ENCODE measurements at regions not wholly inside any gene's neighbourhood (a gene's known extent, or its start where the extent isn't known, plus 50 kb on each side); places are given as distances from the start of the nearest gene placed in this dataset.
A peak's percentile ranks its signal among the peaks of the same experiment; 100 is the strongest.

DNA sequence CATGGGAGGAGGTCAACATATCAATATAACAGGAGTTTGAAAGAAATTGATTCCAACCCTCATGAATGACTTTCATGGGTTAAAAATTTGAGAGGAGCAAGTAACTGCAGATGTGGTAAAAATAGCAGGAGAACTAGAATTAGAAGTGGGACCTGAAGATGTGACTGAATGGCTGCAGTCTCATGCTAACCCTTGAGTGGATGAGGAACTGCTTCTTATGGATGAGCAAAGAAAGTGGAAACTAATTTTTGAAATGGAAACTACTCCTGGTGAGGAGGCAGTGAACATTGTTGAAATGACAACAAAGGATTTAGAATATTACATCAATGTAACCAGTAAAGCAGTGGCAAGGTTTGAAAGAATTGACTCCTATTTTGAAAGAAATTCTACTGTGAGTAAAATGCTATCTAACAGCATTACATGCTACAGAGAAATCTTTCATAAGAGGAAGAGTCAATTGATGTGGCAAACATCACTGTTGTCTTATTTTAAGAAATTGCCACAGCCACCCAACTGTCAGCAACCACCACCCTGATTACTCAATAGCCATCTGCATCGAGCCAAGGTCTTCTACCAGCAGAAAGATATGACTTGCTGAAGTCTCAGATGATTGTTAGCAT is 1683.2 kb downstream of the MAT2B start:
- Histone ChIP-seq H3K4me1 (ENCODE audit: control insufficient read depth, insufficient read depth, low read length) (no peaks in the 10 kb centered on the region), H3K27me3 (ENCODE audit: control insufficient read depth, insufficient read depth, low read length) (no peaks in the 10 kb centered on the region), H3K4me3 (ENCODE audit: low read depth, low read length) (no peak overlapping the region), H3K9me3 (ENCODE audit: control insufficient read depth, insufficient read depth, low read depth, low read length) (no peaks in the 10 kb centered on the region; the same call in 1 of the 2 replicates), H3K9ac (ENCODE audit: low read length) (no peak overlapping the region), H3K36me3 (ENCODE audit: control insufficient read depth, insufficient read depth, low read length) (no peaks in the 10 kb centered on the region), H3K27ac (ENCODE audit: low read depth, low read length) (no peak overlapping the region)

DNA sequence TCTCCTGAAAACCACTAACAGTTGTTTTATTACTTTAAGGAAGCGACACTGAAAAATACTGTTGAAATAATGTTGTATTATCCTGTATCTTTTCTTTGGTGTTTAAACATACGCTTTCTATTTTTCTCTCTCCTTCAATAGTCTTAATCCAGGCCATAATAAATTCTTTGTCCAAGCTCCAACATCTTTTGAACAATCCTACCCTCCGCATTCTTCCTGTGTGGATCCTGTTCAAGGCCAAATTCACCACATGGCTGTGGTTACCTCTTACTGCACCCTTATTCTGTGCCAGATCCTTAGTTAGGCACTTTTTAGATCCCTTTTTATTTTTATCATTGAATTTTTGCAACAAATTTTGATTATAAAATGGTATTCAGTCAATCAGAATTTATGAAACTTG is 1691.5 kb downstream of the MAT2B start:
- Histone ChIP-seq H3K9me3 (ENCODE audit: control insufficient read depth, insufficient read depth, low read depth, low read length) (no peaks in the 10 kb centered on the region), H3K4me1 (ENCODE audit: control insufficient read depth, insufficient read depth, low read length) (no peaks in the 10 kb centered on the region), H3K27ac (ENCODE audit: low read depth, low read length) (no peak overlapping the region), H3K4me3 (ENCODE audit: low read depth, low read length) (no peak overlapping the region), H3K27me3 (ENCODE audit: control insufficient read depth, insufficient read depth, low read length) (no peaks in the 10 kb centered on the region), H3K36me3 (ENCODE audit: control insufficient read depth, insufficient read depth, low read length) (no peaks in the 10 kb centered on the region), H3K9ac (ENCODE audit: low read length) (no peak overlapping the region)

DNA sequence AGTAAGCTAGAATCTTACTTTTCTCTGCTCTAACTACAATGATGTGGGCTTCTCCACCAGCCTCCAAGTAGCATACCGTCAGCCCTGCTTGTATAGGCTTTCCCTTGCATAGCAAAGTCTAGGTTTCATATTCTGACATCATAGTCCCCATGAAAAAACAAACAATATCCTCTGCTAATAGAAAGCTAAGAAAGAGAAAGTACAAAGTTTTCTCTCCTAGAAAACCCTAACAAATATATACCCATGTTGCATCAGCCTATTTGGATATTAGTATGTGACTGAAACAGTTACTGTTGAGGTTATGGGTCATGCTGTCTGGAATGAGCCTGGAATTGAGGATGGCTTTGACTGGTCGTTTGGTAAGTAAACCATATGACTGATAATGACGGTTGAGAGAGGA is 1696.0 kb downstream of the MAT2B start:
- Histone ChIP-seq H3K4me1 (ENCODE audit: control insufficient read depth, insufficient read depth, low read length) (peaks cover 3% of the 10 kb centered on the region), H3K27me3 (ENCODE audit: control insufficient read depth, insufficient read depth, low read length) (no peaks in the 10 kb centered on the region), H3K9ac (ENCODE audit: low read length) (no peak overlapping the region), H3K9me3 (ENCODE audit: control insufficient read depth, insufficient read depth, low read depth, low read length) (no peaks in the 10 kb centered on the region), H3K4me3 (ENCODE audit: low read depth, low read length) (no peak overlapping the region), H3K27ac (ENCODE audit: low read depth, low read length) (no peak overlapping the region), H3K36me3 (ENCODE audit: control insufficient read depth, insufficient read depth, low read length) (no peaks in the 10 kb centered on the region)

DNA sequence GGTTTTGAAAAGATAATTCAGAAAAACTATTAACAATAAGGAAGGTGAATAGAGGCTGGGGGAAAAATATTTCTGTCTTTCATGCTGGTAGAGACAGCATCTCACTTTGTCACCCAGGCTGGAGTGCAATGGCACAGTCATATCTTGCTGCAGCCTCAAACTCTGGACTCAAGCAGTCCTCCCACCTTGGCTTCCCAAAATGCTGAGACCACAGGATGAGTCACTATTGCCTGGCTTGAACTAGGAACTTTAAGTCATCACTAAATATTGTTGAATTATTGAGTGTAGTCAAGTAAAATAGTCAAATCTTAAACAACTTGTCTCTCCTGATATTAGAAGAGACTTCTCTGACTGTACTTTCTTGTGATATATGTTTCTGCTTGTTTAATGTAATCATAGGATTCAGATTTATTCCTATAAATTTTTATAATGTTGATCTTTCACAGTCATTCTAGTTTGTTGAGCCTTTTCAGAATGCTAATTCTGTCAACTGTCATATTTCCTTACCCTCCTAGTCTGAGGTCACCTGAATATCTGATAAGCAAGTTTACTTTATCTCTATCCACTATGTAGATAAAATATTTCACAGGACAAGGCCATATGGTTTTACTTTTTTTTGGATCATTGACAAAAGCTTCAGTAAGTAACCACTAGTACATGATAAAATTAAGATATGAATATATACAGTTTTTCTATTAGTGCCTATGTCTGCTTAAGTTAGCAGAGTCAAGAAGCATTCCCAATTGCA is 1696.5 kb downstream of the MAT2B start:
- no peak overlapping the region for H3K4me3 ChIP-seq (ENCODE audit: low read depth, low read length)
- H3K27me3 ChIP-seq (ENCODE audit: control insufficient read depth, insufficient read depth, low read length), result no peaks in the 10 kb centered on the region
- no peak overlapping the region for H3K9ac ChIP-seq (ENCODE audit: low read length)
- H3K36me3 ChIP-seq (ENCODE audit: control insufficient read depth, insufficient read depth, low read length), result no peaks in the 10 kb centered on the region
- peaks cover 6% of the 10 kb centered on the region for H3K4me1 ChIP-seq (ENCODE audit: control insufficient read depth, insufficient read depth, low read length)
- H3K27ac ChIP-seq (ENCODE audit: low read depth, low read length), result no peak overlapping the region
- H3K9me3 ChIP-seq (ENCODE audit: control insufficient read depth, insufficient read depth, low read depth, low read length), result no peaks in the 10 kb centered on the region

DNA sequence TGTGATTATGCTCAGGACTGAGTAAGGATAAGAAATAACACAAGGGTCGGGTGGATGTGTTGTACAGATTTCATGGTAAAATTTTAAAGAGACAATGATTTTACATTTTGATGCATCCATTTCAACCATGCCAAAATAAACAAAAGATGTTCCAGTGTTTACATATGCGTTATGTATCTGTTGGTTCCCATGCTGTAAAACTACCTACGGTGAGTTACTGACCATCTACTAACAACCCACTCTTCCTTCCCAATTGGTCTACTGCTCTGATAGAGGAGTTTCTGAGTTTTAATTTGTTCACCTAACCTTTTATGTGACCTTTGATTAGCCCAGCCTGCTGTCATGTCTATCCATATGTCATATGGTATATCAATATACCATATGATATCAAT is 1697.1 kb downstream of the MAT2B start:
- Histone ChIP-seq H3K36me3 (ENCODE audit: control insufficient read depth, insufficient read depth, low read length) (no peaks in the 10 kb centered on the region), H3K9me3 (ENCODE audit: control insufficient read depth, insufficient read depth, low read depth, low read length) (no peaks in the 10 kb centered on the region), H3K27ac (ENCODE audit: low read depth, low read length) (no peak overlapping the region), H3K4me1 (ENCODE audit: control insufficient read depth, insufficient read depth, low read length) (peaks cover 6% of the 10 kb centered on the region), H3K9ac (ENCODE audit: low read length) (no peak overlapping the region), H3K27me3 (ENCODE audit: control insufficient read depth, insufficient read depth, low read length) (no peaks in the 10 kb centered on the region), H3K4me3 (ENCODE audit: low read depth, low read length) (no peak overlapping the region)

DNA sequence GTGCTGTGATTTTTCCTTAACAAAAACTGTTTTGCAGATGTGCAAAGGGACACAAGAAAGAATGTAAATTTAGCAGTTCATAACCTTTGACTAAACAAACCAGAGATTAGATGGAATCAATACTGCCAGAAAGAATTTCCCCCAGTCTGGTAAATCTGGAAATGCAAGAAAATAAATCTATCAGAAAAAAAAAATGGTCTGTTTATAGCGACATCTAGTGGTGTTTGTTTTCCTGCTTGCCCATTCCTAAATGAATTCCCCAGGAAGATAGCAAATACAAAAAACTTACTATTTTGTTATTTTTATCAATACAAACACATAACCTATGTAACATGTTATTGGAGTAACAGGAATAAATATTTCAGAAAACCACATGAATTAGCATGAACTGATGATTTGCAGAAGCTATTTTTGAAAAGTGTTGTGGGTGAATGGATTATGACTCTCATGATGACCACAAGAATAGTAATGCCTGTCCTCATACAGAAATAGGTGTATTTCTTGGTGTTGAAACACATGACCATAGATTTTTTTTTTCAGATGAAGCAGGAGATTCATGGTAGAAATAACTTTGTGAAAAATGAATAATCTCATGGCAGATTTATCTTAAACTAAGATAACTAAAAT is 1703.8 kb downstream of the MAT2B start:
- H3K4me1 ChIP-seq (ENCODE audit: control insufficient read depth, insufficient read depth, low read length), result peaks cover 6% of the 10 kb centered on the region
- H3K4me3 ChIP-seq (ENCODE audit: low read depth, low read length), result no peak overlapping the region
- H3K36me3 ChIP-seq (ENCODE audit: control insufficient read depth, insufficient read depth, low read length), result no peaks in the 10 kb centered on the region
- no peak overlapping the region for H3K27ac ChIP-seq (ENCODE audit: low read depth, low read length)
- no peaks in the 10 kb centered on the region for H3K9me3 ChIP-seq (ENCODE audit: control insufficient read depth, insufficient read depth, low read depth, low read length)
- H3K27me3 ChIP-seq (ENCODE audit: control insufficient read depth, insufficient read depth, low read length), result no peaks in the 10 kb centered on the region
- no peak overlapping the region for H3K9ac ChIP-seq (ENCODE audit: low read length)

DNA sequence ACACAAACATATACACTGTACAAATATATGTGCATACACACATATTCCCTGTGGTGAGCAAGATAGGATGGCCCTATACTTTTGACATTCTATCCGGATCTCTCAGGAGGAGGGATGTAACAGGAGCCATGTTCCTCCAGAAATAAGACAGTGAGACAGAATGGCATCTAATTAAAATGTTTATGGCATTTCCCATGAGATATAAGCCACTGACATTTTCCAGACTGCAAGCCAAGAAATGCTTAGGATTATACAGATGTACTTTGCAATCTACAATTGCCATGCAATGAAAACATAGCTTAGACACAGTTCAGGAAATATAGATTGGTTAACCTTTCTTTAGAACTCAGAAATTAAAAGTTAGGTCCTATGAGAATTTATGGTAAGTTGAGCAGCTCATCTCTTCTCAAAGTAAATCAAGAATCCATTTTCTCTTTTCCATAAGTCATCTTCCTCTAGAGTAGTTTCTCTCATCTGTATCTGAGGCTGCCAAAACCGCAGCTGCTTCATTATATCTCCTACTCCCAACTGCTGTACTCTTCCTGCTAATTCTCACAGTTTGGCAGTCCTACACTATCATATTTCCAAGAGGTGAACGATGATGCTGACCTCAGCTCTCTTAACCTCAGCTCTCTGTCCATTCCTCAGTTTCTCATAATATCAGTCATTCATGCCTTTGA is 1719.1 kb downstream of the MAT2B start:
- Histone ChIP-seq H3K4me1 (ENCODE audit: control insufficient read depth, insufficient read depth, low read length) (no peaks in the 10 kb centered on the region), H3K9me3 (ENCODE audit: control insufficient read depth, insufficient read depth, low read depth, low read length) (no peaks in the 10 kb centered on the region), H3K4me3 (ENCODE audit: low read depth, low read length) (no peak overlapping the region), H3K9ac (ENCODE audit: low read length) (no peak overlapping the region), H3K36me3 (ENCODE audit: control insufficient read depth, insufficient read depth, low read length) (no peaks in the 10 kb centered on the region), H3K27me3 (ENCODE audit: control insufficient read depth, insufficient read depth, low read length) (no peaks in the 10 kb centered on the region), H3K27ac (ENCODE audit: low read depth, low read length) (no peak overlapping the region)

DNA sequence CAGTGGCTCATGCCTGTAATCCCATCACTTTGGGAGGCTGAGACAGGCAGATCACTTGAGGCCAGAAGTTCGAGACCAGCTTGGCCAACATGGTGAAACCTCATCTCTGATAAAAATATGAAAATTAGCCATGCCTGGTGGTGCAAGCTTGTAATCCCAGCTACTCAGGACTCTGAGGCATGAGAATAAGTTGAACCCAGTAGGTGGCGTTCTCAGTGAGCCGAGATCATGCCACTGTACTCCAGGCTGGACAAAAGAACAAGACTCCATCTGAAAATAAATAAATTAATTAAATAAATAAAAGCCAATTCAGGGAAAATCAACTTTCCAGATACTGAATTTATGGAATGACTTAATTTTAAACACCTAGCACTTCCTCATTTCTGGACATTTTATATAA is 1722.1 kb downstream of the MAT2B start:
- H3K9me3 ChIP-seq (ENCODE audit: control insufficient read depth, insufficient read depth, low read depth, low read length), result no peaks in the 10 kb centered on the region
- H3K27me3 ChIP-seq (ENCODE audit: control insufficient read depth, insufficient read depth, low read length), result no peaks in the 10 kb centered on the region
- no peak overlapping the region for H3K4me3 ChIP-seq (ENCODE audit: low read depth, low read length)
- H3K36me3 ChIP-seq (ENCODE audit: control insufficient read depth, insufficient read depth, low read length), result no peaks in the 10 kb centered on the region
- H3K9ac ChIP-seq (ENCODE audit: low read length), result no peak overlapping the region
- H3K4me1 ChIP-seq (ENCODE audit: control insufficient read depth, insufficient read depth, low read length), result peaks cover 15% of the 10 kb centered on the region
- H3K27ac ChIP-seq (ENCODE audit: low read depth, low read length), result no peak overlapping the region

DNA sequence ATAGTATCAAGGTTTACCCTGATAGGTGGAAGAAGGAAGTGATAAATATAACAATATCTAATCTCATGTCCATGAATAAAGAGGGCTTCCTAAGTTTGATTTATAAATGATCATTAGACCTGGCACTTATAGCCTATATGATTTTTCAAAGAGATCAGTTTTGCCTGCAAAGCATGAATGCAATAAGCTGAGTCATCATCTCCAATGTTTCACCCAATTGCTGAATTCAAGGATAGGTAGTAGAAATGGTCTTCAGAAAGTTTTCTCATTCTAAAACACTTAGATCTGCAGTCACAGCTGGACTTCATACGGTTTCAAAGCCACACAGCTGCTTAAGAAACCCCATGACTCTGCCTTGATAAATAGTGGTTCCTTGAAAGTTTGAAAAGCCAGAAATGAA is 1722.8 kb downstream of the MAT2B start:
- Histone ChIP-seq H3K27ac (ENCODE audit: low read depth, low read length) (no peak overlapping the region), H3K27me3 (ENCODE audit: control insufficient read depth, insufficient read depth, low read length) (no peaks in the 10 kb centered on the region), H3K36me3 (ENCODE audit: control insufficient read depth, insufficient read depth, low read length) (no peaks in the 10 kb centered on the region), H3K4me3 (ENCODE audit: low read depth, low read length) (no peak overlapping the region), H3K9me3 (ENCODE audit: control insufficient read depth, insufficient read depth, low read depth, low read length) (no peaks in the 10 kb centered on the region), H3K4me1 (ENCODE audit: control insufficient read depth, insufficient read depth, low read length) (peaks cover 20% of the 10 kb centered on the region), H3K9ac (ENCODE audit: low read length) (no peak overlapping the region)

DNA sequence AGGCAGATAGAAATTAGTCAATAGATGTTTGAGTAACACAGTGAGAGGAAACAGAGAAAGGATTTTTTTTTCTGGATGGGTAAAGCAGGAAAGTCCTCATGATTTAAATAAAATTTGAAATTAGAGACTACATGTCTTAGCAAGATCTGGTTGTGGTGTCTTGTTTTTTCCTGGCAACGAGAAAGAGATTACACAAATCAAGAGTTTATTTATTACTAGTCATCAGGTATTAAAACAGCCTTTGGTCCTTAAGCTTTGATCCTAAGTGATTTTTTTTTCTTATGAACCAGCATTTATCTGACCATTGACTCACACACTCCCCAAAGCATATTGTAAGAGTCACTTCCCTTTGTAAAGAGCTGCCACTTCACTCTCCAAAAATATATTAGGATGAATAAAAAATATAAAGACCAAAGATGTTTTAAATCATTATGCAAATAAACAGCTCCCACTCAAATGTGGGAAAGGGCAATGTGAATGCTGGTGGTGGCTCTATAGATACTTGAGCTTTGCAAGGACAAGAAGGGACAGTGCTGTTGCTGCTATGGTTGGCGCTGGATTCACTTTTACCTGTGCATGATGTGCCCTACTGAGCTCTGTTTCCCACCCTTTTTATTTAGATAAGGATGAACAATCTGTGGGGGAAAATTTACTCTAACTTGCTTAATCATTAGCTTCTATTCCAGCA is 1726.5 kb downstream of the MAT2B start:
- H3K9ac ChIP-seq (ENCODE audit: low read length), result peak overlapping the region; percentile 17
- peaks cover 21% of the 10 kb centered on the region for H3K4me1 ChIP-seq (ENCODE audit: control insufficient read depth, insufficient read depth, low read length)
- no peaks in the 10 kb centered on the region for H3K27me3 ChIP-seq (ENCODE audit: control insufficient read depth, insufficient read depth, low read length)
- no peak overlapping the region; the same call in 1 of the 2 replicates for H3K4me3 ChIP-seq (ENCODE audit: low read depth, low read length)
- H3K27ac ChIP-seq (ENCODE audit: low read depth, low read length), result peak overlapping the region; percentile 86
- peaks cover 2% of the 10 kb centered on the region; the same call in 1 of the 2 replicates for H3K36me3 ChIP-seq (ENCODE audit: control insufficient read depth, insufficient read depth, low read length)
- H3K9me3 ChIP-seq (ENCODE audit: control insufficient read depth, insufficient read depth, low read depth, low read length), result peaks cover 25% of the 10 kb centered on the region
